NCI-H2171 treated with DMSO at 0.1 percent for 48 hours (cell line): ENCODE measurements at regions not wholly inside any gene's neighbourhood (a gene's known extent, or its start where the extent isn't known, plus 50 kb on each side); places are given as distances from the start of the nearest gene placed in this dataset.
"Not testable (repeated sequence)": the region's sequence is repeated elsewhere in the genome, so short reads cannot be mapped to it uniquely, and the experiment has no call there.

Experiments
- DNase-seq: peaks from one replicate; lab custom pipeline; 2025; lab: John Stamatoyannopoulos, UW

DNA sequence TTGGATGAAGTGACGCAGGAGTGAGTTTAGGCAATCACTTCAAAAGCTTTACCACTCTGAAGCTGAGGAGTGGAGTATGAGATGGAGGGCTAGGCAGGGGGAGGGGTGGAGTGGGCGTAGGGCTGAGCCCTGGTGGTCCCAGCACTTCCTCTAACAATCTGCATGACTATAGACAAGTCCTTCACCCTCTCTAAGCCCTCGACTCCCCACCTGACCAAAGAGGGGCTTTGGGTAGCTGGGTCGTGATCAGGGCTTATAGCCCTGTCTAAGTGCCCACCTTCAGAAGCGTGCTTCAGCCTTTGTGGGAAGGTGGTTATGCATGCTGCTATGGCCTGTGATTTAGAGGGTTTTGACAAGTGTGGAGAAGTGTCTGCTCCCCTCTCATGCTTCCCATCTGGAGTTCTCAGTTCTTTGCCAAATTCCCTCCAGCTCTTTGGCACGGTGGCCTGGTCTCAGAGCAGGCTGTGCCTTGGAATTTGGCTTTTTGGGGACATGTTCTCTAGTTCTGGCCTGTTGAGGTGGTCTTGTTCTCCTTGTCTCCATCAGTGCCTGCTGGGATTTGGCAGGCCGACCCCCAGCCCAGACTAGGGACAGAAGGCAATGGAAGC lies 53.0 kb downstream of the ACTBL2 start:
- no peak for DNase-seq

DNA sequence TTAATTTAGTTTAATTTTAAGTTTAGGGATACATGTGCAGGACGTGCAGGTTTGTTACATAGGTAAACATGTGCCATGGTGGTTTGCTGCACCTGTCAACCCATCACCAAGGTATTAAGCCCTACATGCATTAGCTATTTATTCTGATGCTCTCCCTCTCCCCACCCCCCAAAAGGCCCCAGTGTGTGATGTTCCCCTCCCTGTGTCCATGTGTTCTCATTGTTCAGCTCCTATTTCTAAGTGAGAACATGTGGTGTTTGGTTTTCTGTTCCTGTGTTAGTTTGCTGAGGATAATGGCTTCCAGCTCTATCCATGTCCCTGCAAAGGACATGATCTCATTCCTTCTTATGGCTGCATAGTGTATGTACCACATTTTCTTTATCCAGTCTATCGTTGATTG lies 53.6 kb downstream of the ACTBL2 start:
- DNase-seq: not testable (repeated sequence)

DNA sequence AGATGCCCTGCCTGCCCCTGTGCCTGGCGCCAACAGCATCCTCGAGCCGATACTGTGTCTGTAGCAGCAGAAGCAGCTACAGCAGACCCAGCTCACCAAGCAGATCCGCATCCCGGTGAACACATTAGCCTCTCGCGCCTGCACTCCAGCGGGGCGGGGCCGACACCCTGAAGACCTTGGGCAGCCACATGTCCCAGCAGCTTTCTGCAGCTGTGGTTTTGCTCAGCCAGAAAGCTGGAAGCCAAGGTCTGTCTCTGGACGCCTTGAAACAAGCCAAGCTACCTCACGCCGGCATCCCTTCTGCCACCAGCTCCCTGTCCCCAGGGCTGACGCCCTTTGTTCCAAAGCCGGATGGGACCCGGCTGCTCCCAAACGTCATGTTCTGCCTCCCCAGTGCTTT lies 59.6 kb downstream of the ACTBL2 start:
- DNase-seq: no peak

DNA sequence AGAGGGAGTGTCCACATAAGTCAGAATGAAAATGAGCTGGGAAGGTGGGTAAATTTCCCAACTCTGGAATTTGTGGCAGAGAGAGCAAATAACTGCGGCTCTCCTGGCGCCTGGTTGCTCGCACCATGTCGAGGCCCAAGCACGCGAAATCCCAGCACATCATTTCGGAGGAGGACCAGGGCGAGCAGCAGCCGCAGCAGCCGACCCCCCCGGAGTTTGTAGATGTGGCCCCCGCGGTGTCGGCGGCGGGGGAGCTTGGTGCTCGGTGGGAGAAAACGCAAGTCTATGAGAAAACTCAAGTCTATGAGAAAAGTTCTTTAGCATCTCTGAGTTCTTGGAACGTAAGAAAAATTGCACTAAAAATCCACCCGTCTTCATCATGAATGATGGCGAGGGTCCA lies 60.3 kb downstream of the ACTBL2 start:
- DNase-seq: no peak

GRCh38 chr5:57420801-57421200 lies 61.8 kb downstream of the ACTBL2 start:
- DNase-seq: no peak

GRCh38 chr5:57417971-57418370 lies 64.6 kb downstream of the ACTBL2 start:
- no peak for DNase-seq

- DNase-seq: no peak
These were observed 65.3 kb downstream of the ACTBL2 start for GRCh38 chr5:57417320-57417719.

GRCh38 chr5:57416278-57416994 lies 66.2 kb downstream of the ACTBL2 start:
- DNase-seq: peak; percentile 9

DNA sequence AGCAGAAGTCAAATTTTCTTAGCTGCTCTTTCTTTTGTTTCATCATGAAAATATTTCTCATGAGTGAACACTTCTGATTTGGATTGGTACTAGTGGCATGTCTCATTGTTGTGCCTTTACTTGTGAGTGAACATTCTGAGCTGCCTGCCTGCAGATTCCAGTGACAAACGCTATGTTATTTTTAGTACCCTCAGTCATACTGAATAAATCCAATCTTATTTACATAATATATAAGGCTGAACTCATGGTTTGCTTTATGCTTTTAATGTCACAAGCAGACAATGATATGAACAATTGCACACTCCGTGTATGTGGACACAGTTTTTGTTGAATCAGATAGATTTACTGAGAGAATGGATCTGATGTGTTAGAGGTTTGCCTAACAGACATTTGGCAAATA lies 67.8 kb downstream of the ACTBL2 start:
- DNase-seq: no peak

GRCh38 chr5:57414191-57414590 lies 68.4 kb downstream of the ACTBL2 start:
- no peak for DNase-seq

DNA sequence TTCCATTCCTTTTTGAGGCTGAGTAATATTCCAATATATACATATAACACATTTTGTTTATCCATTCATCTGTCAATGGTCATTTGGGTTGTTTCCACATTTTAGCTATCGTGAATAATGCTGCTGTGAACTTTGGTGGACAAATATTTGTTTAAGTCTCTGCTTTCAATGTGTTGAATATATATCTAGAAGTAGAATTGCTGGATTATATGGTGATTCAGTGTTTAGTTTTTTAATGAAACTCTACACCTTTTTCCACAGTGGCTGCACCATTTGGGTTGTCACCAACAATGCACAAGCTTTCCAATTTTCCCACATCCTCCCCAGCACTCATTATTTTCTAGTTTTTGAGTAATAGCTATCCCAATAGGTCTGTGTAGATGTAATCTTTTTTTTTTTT lies 69.5 kb downstream of the ACTBL2 start:
- DNase-seq: no peak

DNA sequence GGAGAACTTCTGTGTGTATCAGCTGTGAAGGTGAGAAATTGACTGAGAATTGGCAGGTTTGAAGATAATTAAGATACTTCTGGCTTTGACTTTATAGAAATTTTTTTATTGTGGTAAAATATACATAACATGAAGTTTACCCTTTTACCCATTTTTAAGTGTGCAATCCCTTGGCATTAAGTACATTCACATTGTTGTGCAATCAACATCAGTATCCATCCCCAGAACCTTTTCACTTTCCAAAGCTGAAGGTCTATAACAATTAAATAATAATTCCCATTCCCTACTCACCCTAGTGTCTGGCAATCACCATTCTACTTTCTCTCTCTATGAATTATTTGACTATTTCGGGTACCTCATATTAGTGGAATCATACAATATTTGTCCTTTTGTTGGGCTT lies 69.9 kb downstream of the ACTBL2 start:
- no peak for DNase-seq

DNA sequence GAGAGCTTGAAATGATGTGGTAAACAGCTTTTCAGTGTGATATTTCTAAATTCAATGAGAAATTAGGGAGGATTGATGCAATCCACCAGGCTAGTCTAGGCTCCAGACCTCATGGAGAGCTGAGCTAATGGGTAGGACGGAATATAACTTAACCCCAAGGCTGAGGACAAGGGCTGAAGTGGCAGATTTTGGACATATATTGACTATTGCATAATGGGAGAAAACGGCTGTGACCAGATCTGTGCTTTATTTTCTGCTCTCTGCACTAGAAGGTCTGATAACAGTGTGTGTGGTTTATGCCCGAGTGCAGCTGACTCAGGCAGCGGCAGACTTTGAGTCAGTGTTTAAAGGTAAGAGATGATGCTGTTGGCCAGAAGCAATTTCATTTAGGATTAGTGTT lies 70.6 kb downstream of the ACTBL2 start:
- DNase-seq: no peak

DNA sequence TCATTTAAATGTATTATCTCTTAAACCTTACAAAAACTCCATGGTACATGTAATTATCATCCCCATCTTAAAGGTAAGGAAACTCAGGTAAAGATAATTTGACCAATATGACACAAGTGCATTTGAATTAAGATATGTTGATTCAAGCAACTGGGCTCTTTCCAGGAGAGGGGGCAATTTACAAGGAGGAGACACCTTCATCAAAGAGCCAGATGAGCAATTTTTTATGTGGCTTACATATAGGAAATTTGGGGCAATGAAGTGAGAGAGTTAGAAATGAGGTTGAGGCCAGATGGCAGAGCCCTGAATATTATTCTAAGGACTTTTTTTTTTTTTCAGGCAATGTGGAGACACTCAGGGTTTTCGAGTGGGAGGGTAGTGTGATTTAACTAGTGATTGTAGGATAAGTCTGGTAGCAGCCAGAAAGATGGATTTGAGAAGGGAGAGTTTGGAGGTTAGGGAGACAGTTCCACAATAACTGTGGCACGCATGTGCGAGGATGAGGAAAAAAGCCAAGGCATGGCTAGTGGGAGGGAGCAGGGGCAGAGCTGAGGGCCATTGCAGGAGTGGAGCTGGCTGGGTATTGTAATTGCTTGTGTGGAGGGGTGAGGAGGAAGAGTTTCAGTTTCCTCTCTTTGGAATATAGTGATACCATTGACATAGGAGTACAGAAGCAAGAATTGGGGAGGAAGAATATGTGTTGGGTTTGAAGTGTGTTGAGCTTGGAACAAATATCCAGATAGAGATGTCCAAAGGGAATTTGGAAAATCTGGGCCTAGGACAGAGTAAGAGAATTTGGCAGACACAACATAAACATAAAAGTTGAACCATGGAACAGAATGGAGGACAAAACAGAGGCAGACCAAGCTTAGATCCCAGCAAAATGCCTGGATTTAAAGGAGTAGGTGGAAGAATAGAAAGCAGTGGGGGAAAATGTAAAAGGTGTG lies 72.0 kb downstream of the ACTBL2 start:
- DNase-seq: peak; percentile 62

- DNase-seq: no peak
These were observed 73.9 kb downstream of the ACTBL2 start for GRCh38 chr5:57408714-57409113.

DNA sequence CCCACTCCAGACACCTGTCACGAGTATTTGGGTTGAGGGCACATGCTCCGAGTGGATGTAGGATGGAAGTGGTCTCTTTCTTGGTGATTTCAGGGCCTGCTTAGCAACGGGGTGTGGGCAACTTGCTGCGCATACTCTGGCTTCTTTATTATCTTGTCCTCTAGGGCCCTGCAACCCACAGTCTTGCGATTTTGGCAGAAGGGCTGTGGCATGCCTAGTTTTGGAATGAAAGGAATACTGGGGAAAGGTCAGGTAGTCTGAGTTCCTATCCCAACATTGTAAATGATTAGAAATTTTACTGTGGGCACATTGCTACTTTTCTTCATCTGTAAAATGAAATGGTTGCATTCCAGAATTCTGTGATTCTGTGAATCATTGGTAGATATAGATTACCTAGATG lies 74.3 kb downstream of the ACTBL2 start:
- DNase-seq: no peak

GRCh38 chr5:57407391-57407790 lies 75.2 kb downstream of the ACTBL2 start:
- no peak for DNase-seq

DNA sequence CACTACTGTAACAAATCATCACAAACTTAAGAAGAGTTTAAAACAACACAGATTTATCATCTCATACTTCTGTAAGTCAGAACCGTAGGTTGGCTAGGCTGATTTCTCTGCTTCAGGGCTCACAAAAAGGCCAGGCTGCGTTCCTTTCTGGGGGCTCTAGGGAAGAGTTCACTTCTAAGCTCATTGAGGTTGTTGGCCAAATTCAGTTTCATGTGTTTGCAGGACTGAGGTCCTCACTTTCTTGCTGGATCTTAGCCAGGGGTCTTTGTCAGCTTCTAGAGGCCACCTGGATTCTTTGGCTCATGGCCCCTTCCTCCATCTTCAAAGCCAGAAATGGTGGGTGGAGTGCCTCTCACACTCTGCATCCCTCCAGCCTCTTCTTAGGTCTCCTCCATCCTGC lies 76.0 kb downstream of the ACTBL2 start:
- DNase-seq: no peak

DNA sequence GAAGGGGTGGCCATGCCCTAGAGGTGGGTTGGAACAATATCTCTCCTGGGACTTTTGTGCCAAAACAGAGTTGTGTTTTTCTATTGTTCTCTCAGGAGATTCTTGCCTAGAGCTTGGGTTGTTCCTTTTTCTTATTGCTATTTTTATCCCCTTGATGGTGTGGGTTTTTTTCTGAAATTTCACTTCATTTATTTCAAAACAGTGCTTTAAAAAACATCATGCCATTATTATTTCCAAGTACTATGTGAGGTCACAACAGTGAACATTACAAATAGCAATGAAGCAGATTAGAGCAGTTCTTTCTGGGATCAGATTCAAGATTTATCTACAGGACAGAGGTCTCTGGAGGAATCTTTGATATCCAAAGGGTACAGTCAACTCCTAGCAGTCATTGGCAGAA lies 76.6 kb downstream of the ACTBL2 start:
- DNase-seq: no peak

- no peak for DNase-seq
These were observed 79.8 kb downstream of the ACTBL2 start for GRCh38 chr5:57402761-57403160.

DNA sequence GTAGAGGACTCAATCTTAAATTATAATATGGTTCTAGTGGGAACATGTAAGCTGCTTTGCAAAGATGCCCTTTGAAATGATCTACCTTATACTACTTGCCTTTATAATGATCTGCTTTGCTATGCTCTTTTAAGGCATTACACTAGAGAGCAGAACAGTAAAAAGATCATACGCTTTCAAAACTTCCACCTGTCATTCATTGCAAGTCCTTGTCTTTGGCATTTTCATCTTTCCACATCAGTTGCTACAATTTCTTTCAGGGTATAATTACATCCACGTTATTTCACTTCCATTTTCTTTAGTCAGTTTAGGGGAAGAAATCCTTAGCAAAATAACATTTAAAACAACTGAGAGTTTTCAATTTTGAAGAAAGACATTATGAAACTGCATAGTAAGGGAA lies 80.3 kb downstream of the ACTBL2 start:
- no peak for DNase-seq

DNA sequence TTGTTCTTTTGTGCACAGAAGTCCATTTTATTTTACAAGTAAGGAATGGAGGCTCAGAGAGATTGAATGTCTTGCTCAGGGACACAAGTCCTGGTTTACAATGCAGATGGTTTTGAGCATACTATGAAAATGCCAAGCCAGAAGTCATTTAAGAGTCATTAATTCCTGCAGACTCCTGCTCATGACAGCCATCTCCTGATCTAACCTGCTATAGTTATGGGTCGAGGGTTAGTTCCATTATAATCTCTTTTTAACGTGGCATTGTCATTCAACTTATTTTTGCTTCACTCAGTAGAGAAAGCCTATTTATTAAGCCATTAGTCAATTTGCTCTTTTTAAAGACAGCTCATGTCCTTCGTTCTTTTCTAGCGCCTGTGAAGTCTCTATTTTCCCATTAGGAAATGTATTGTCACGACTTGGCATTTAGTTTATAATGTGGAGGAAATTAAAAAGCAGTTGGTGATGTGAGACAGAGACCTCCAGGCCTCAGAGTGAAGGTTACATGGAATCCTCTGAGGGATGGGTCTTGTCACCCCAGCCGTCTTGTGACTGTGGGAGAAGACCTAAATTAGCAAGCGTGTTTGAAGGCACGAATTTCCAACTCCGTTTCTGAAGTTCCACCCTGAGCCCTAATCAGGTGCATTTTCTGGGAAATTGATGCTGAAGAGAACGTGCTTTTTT lies 84.1 kb downstream of the ACTBL2 start:
- DNase-seq: no peak
